Ovary (tissue), 7 donors: ENCODE measurements at regions not wholly inside any gene's neighbourhood (a gene's known extent, or its start where the extent isn't known, plus 50 kb on each side); places are given as distances from the start of the nearest gene placed in this dataset.
"Not testable (repeated sequence)": the region's sequence is repeated elsewhere in the genome, so short reads cannot be mapped to it uniquely, and the experiment has no call there.

Experiments used
- DNase-seq, 5 donors: peaks; one replicate each; pipeline ENCODE4 v3.0.0-alpha.2; 2019 to 2020
- H3K27ac ChIP-seq, 2 donors: fragments of 200-600 bp; one replicate each; pipeline versions ENCODE4 v1.5.1 to v1.8.0; 2019 to 2022
- H3K27me3 ChIP-seq: fragments of 200-600 bp; one replicate; pipeline ENCODE4 v1.8.0; 2022
- H3K36me3 ChIP-seq: fragments of 200-600 bp; sonication (generic); one replicate; pipeline ENCODE4 v1.5.1; 2019
- H3K4me1 ChIP-seq: one replicate; pipeline ENCODE4 v1.8.1; 2013; ENCODE audit warnings: mild to moderate bottlenecking, moderate library complexity; ENCODE audit not compliant: insufficient read depth
- H3K4me3 ChIP-seq: fragments of 200-600 bp; sonication (generic); one replicate; pipeline ENCODE4 v1.5.1; 2017
- H3K9me3 ChIP-seq, 2 donors: fragments of 200-600 bp in 1 of 2; sonication (generic) in 1 of 2; one replicate each; pipeline versions ENCODE4 v1.5.1 to v1.8.1; 2013 to 2019; ENCODE audit warnings: mild to moderate bottlenecking in 1 of 2, moderate library complexity in 1 of 2
- CTCF ChIP-seq, 3 donors: fragments of 450-650 bp in 2 of 3; fragments of 200-600 bp in 1 of 3; IDR thresholded peaks; one replicate each; pipeline versions ENCODE4 v1.5.1 to v1.8.0; 2016 to 2022; ENCODE audit warnings: antibody characterized with exemption in 3 of 3, mild to moderate bottlenecking in 1 of 3
- EP300 ChIP-seq: sonication (generic); formaldehyde crosslinking; IDR thresholded peaks from one replicate; pipeline ENCODE4 v1.6.1; 2017; ENCODE audit warnings: antibody characterized with exemption
- POLR2A ChIP-seq: fragments of 450-650 bp; IDR thresholded peaks from one replicate; pipeline ENCODE4 v1.6.1; 2017; ENCODE audit warnings: antibody characterized with exemption, mild to moderate bottlenecking, moderate library complexity
- WGBS, 3 donors: extraction: QIAGEN DNeasy Blood & Tissue Kit in 1 of 3; methylation state at CpG; one replicate each; pipeline versions ENCODE4 v1.1.5 to v1.1.7; 2013 to 2017; 5-methylcytosine and 5-hydroxymethylcytosine counted together
- intact Hi-C, 4 donors: fragments of 100-400 bp; cut with DNase I; formaldehyde crosslinking; loops; one replicate each; pipeline versions ENCODE4 v1.11.0 to v1.15.1; 2022 to 2023
- donor health status: DM: no; HTN: no; CAD: no; lungs with moderate emphysema.
- donor health status: DM: no; HTN: no; CAD: no.
- donor health status: Bipolar disorder and iron deficiency.
- donor health status: DM: no; HTN: no; CAD: no.
- donor health status: DM: yes; HTN: yes; CAD: no.

- TF ChIP-seq CTCF (IDR thresholded peaks at IDR 0.05) (no peak), EP300 (no peak), POLR2A (no peak)
- H3K36me3 ChIP-seq = no peaks in the 10 kb centered on the region
- intact Hi-C loops = no loop called here
- no peak overlapping the region for H3K4me3 ChIP-seq
- no peak overlapping the region for H3K27ac ChIP-seq
- H3K27me3 ChIP-seq = no peaks in the 10 kb centered on the region
- H3K4me1 ChIP-seq = no peaks in the 10 kb centered on the region
- H3K9me3 ChIP-seq = no peaks in the 10 kb centered on the region
- DNase-seq = no peak
Observed at GRCh38 chr5:100142607-100143006, 392.6 kb upstream of the FAM174A start.

DNA sequence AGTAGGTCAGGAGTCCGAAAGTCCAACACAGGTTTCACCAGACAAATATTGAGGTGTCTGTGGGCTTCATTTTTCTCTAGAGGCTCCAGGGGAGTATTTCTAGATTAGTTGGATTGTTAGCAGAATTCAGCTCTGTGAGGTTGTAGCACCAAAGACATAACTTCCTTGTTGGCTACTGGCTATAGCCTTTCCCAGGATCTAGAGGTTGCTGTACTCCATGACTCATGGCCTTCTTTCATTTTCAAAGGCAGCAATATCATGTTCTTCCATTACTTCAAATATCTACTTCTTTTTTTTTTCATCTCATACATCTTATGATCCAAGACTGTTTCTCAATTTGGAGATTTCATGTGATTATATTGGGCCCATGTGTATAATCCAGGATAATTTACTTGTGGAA lies 404.0 kb upstream of the FAM174A start:
- no peak for TF ChIP-seq EP300
- H3K4me1 ChIP-seq = no peaks in the 10 kb centered on the region
- 86 to 94% (median 87%) methylated on average over 1 of the region's 1 CpG for WGBS, 3 donors
- no peak overlapping the region for H3K27ac ChIP-seq
- no peaks in the 10 kb centered on the region for H3K9me3 ChIP-seq
- no peak for DNase-seq
- no peak overlapping the region for H3K4me3 ChIP-seq
- intact Hi-C loops = no loop called here
- no peaks in the 10 kb centered on the region for H3K36me3 ChIP-seq
- no peaks in the 10 kb centered on the region for H3K27me3 ChIP-seq

DNA sequence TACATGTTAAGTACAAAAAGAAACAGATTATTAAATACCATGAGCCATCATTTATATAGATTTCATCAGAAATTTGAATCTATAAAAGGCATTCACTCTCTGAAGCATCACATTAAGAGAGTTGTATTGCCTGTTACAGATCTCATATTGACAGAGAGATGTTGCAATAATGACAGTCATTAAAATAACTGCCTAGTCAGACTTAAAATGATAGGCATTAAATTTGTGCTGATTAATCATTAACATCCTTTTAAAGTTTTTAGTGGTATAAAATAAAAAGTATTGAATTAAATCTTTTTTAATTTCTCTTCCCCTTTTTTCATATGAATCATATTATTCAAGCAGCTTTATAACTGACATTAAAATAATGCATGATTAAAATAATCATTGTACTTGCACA lies 404.9 kb upstream of the FAM174A start:
- Histone ChIP-seq H3K36me3 (no peaks in the 10 kb centered on the region), H3K4me3 (no peak overlapping the region), H3K27me3 (no peaks in the 10 kb centered on the region), H3K27ac (no peak overlapping the region), H3K4me1 (no peaks in the 10 kb centered on the region), H3K9me3 (no peaks in the 10 kb centered on the region)
- DNase-seq = no peak
- intact Hi-C loops = no loop called here
- TF ChIP-seq POLR2A = no peak

- Histone ChIP-seq H3K4me3 (no peak overlapping the region), H3K27me3 (no peaks in the 10 kb centered on the region), H3K9me3 (no peaks in the 10 kb centered on the region), H3K36me3 (no peaks in the 10 kb centered on the region), H3K4me1 (no peaks in the 10 kb centered on the region), H3K27ac (no peak overlapping the region)
- WGBS, 3 donors = 90 to 96% (median 94%) methylated on average over 1 of the region's 1 CpG
- no peak for TF ChIP-seq POLR2A
- TF ChIP-seq CTCF (IDR thresholded peaks at IDR 0.05) = no peak
- TF ChIP-seq EP300 = no peak
- no peak for DNase-seq
- intact Hi-C loops = no loop called here
Observed at GRCh38 chr5:100119903-100120302, 415.3 kb upstream of the FAM174A start.

GRCh38 chr5:100110497-100110896 lies 424.7 kb upstream of the FAM174A start:
- Histone ChIP-seq H3K36me3 (no peaks in the 10 kb centered on the region), H3K4me1 (no peaks in the 10 kb centered on the region), H3K4me3 (no peak overlapping the region), H3K9me3 (no peaks in the 10 kb centered on the region), H3K27me3 (no peaks in the 10 kb centered on the region), H3K27ac (no peak overlapping the region)
- TF ChIP-seq POLR2A = no peak
- TF ChIP-seq CTCF (IDR thresholded peaks at IDR 0.05) = no peak
- no peak for TF ChIP-seq EP300
- intact Hi-C loops = no loop called here
- 64 to 81% (median 74%) methylated on average over 2 of the region's 2 CpGs for WGBS, 3 donors
- no peak for DNase-seq

DNA sequence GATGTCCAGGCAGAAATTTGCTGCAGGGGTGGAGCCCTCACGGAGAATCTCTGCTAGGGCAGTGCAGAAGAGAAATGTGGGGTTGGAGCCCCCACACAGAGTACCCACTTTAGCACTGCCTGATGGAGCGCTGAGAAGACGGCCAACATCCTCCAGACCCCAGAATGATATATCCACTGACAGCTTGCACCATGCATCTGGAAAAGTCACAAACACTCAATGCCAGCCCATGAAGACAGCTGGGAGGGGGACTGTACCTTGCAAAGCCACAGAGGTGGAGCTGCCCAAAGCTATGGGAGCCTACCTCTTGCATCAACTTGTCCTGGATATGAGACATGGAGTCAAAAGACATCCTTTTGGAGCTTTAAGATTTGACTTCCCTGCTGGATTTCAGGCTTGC lies 426.3 kb upstream of the FAM174A start:
- no peak for TF ChIP-seq EP300
- no peak for TF ChIP-seq CTCF (IDR thresholded peaks at IDR 0.05)
- no peak for TF ChIP-seq POLR2A
- H3K36me3 ChIP-seq = no peaks in the 10 kb centered on the region
- H3K4me3 ChIP-seq = no peak overlapping the region
- 38 to 89% (median 89%) methylated on average over 3 of the region's 3 CpGs for WGBS, 3 donors
- DNase-seq = no peak
- H3K9me3 ChIP-seq = no peaks in the 10 kb centered on the region
- no peaks in the 10 kb centered on the region for H3K4me1 ChIP-seq
- intact Hi-C loops = no loop called here
- no peaks in the 10 kb centered on the region for H3K27me3 ChIP-seq
- H3K27ac ChIP-seq = no peak overlapping the region

DNA sequence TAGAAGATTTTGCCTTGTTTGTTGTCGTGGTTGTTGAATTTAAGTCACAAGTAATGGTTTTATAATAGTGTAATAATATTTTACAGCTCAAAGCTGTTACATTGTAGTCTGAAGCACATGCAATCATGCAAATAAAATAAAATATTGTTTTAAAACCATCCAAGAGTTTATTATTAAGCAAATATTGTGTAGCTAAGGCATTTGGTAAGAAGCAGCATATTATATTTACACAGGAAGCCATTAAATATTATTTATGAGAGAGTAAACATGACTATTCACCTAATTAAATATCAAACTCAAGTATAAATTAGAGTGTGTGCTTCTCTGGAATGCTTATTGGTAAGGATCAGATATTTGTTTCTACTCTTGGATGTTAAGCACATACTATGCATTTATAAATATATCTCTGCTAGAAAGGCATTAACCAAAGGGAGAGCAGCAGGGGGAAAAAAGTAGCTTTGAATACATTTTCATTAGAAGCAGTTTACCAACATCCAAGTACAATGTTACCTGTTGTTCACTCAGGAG lies 431.5 kb upstream of the FAM174A start:
- intact Hi-C loops, H3K27ac ChIP-seq, H3K36me3 ChIP-seq, H3K27me3 ChIP-seq, H3K9me3 ChIP-seq, DNase-seq, H3K4me1 ChIP-seq, H3K4me3 ChIP-seq: not testable (repeated sequence)
- whole genome bisulfite sequencing, 3 donors = 17 to 55% (median 47%) methylated on average over 1 of the region's 1 CpG

GRCh38 chr5:100101466-100101865 lies 433.7 kb upstream of the FAM174A start:
- WGBS, 3 donors = 34 to 51% (median 50%) methylated on average over 2 of the region's 2 CpGs
- H3K27ac ChIP-seq, H3K4me3 ChIP-seq, H3K36me3 ChIP-seq, DNase-seq, H3K27me3 ChIP-seq, intact Hi-C loops, H3K9me3 ChIP-seq, H3K4me1 ChIP-seq: not testable (repeated sequence)
